Naive thymus-derived CD8-positive, alpha-beta T cell (primary cell): ENCODE measurements at regions not wholly inside any gene's neighbourhood (a gene's known extent, or its start where the extent isn't known, plus 50 kb on each side); places are given as distances from the start of the nearest gene placed in this dataset.
"Not testable (repeated sequence)": the region's sequence is repeated elsewhere in the genome, so short reads cannot be mapped to it uniquely, and the experiment has no call there.

Source experiments
- ATAC-seq, 2 donors: fragments of 150-1000 bp; cut with Tn5 transposase in 1 of 2; sonication (Bioruptor Pico), chemical (Tn5 transposase) in 1 of 2; 1 replicate in 1 of 2; 2 replicates in 1 of 2; pipeline ENCODE4 v1.10.0; 2021; ENCODE audit warnings: mild to moderate bottlenecking in 2 of 2, moderate library complexity in 2 of 2
- POLR2A ChIA-PET: fragments of 350-600 bp; sonication (Branson Sonifier 250); formaldehyde crosslinking; loops from one replicate; lab custom pipeline; 2021; ENCODE audit warnings: antibody characterized with exemption; lab: Charles Lee
- DNase-seq, 10 donors: peaks; one replicate each; pipeline versions ENCODE4 v3.0.0 to v3.0.0-alpha.2; 2020 to 2022
- H3K27ac Mint-ChIP-seq, 10 donors: one replicate each; pipeline ENCODE4 v1.8.0; 2020 to 2022; ENCODE audit warnings: mild to moderate bottlenecking in 10 of 10, mixed read lengths in 10 of 10, moderate library complexity in 4 of 10, inconsistent platforms in 1 of 10
- H3K27me3 Mint-ChIP-seq, 5 donors: one replicate each; pipeline ENCODE4 v1.8.0; 2021 to 2022; ENCODE audit warnings: mixed read lengths in 5 of 5
- H3K36me3 Mint-ChIP-seq, 3 donors: one replicate each; pipeline ENCODE4 v1.8.0; 2020 to 2022; ENCODE audit warnings: mixed read lengths in 3 of 3, mild to moderate bottlenecking in 2 of 3, inconsistent platforms in 1 of 3
- H3K4me1 Mint-ChIP-seq, 4 donors: one replicate each; pipeline ENCODE4 v1.8.0; 2021 to 2022; ENCODE audit warnings: mixed read lengths in 4 of 4
- H3K4me3 Mint-ChIP-seq, 10 donors: one replicate each; pipeline ENCODE4 v1.8.0; 2020 to 2022; ENCODE audit warnings: mild to moderate bottlenecking in 10 of 10, mixed read lengths in 10 of 10, moderate library complexity in 6 of 10, inconsistent platforms in 1 of 10
- H3K9me3 Mint-ChIP-seq, 9 donors: one replicate each; pipeline ENCODE4 v1.8.0; 2020 to 2022; ENCODE audit warnings: mixed read lengths in 9 of 9, mild to moderate bottlenecking in 3 of 9, inconsistent platforms in 1 of 9, moderate library complexity in 1 of 9

DNA sequence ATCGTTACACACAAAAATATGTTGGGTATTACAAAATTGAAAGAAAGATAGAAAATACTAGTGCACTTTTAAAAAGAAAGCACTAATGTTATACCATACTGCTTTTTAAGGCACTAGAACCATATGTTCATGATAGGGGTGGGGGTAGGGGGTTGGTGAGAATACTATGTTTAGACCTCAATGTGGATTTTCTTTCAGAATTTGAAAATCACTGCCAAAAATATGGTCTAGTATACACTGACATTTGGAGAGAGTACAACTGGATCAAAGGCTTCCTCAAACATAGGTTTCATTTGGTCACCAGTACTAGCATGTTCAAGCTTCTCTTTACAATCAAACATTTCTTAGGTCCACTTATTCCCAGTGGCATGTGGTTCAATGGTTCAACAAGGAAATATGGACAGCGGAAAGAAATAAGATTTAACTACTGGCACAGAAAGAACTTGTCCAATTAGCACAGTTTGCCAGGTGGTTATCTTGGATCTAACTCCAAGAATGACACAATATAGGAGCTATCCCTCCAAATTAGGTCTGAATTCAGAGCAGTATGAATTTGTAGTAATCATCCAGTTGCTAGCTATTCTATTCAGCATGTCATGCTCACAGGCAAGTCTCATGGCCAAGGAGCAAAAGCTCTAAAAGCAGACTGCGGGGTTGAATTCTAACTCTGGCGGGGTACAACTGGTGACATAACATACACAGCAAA lies 139.3 kb downstream of the SLC24A2 start:
- DNase-seq (no peak), ATAC-seq (no peak)
- H3K27me3 Mint-ChIP-seq, result peaks cover 4 to 28% (median 12%) of the 10 kb centered on the region in 5 donors
- H3K9me3 Mint-ChIP-seq, result peaks cover 0 to 2% (median 0%) of the 10 kb centered on the region in 9 donors
- H3K4me1 Mint-ChIP-seq, result no peaks in the 10 kb centered on the region
- no peak overlapping the region for H3K27ac Mint-ChIP-seq
- no peaks in the 10 kb centered on the region for H3K36me3 Mint-ChIP-seq
- H3K4me3 Mint-ChIP-seq, result no peak overlapping the region
- POLR2A ChIA-PET, result interaction anchor here (0.6 kb wide), 1 partner anchor 1053 kb away, joined by 4 read pairs; no protein-coding TSS in a partner anchor

DNA sequence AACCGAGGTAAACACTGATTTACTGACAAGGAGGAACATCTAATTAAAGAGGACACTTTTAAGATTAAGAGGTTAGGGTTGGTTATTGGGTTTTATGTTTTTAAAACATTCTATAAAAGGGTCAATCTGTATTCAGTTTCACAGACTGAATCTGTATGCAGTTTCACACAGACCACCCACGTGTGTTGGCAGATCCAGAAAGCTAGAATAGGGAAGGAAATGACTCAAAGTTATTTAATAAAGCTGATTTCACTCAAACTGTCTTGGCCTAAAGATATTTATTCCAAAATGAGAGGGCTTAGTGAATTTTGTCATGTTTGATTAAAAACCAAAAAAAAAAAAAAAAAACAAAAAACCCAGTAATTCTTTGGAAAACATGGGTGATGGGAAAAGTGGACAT lies 140.2 kb downstream of the SLC24A2 start:
- Mint-ChIP-seq H3K27me3 (peaks cover 4 to 28% (median 12%) of the 10 kb centered on the region in 5 donors), H3K9me3 (peaks cover 0 to 2% (median 0%) of the 10 kb centered on the region in 9 donors), H3K4me1 (no peaks in the 10 kb centered on the region), H3K4me3 (no peak overlapping the region), H3K27ac (no peak overlapping the region), H3K36me3 (no peaks in the 10 kb centered on the region)
- POLR2A ChIA-PET, result no interaction called here
- no peak for DNase-seq
- no peak for ATAC-seq

DNA sequence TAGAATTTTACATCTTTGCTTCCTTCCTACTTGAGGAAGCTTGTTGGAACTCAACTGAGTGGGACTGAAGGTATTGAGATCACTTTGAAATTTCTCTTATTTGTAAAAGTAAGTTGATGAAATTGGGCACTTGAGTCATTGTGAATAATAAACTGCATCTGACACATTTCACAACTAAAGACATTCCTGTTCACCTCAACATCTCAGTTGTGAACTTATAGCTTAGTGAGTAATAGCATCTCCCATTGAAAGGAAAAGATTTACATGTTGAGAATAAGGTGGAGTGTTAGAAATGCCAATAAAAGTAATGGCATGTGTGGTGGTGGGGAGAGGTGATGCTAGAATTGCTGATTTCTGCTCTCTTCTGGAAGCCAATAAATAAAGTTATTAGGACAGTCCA lies 145.0 kb downstream of the SLC24A2 start:
- ATAC-seq (no peak), DNase-seq (no peak)
- H3K4me1 Mint-ChIP-seq, result no peaks in the 10 kb centered on the region
- POLR2A ChIA-PET, result no interaction called here
- H3K36me3 Mint-ChIP-seq, result no peaks in the 10 kb centered on the region
- no peak overlapping the region for H3K27ac Mint-ChIP-seq
- H3K27me3 Mint-ChIP-seq, result peaks cover 6 to 28% (median 12%) of the 10 kb centered on the region in 5 donors
- no peak overlapping the region for H3K4me3 Mint-ChIP-seq
- H3K9me3 Mint-ChIP-seq, result peaks cover 0 to 2% (median 0%) of the 10 kb centered on the region in 9 donors

- Mint-ChIP-seq H3K36me3 (no peaks in the 10 kb centered on the region), H3K4me3 (no peak overlapping the region), H3K4me1 (no peaks in the 10 kb centered on the region), H3K9me3 (peaks cover 0 to under 1% (median 0%) of the 10 kb centered on the region in 9 donors), H3K27me3 (peaks cover 5 to 15% (median 8%) of the 10 kb centered on the region in 5 donors), H3K27ac (no peak overlapping the region)
- POLR2A ChIA-PET, result no interaction called here
- ATAC-seq (no peak), DNase-seq (no peak)
Observed at GRCh38 chr9:19642256-19642655, 146.6 kb downstream of the SLC24A2 start.

DNA sequence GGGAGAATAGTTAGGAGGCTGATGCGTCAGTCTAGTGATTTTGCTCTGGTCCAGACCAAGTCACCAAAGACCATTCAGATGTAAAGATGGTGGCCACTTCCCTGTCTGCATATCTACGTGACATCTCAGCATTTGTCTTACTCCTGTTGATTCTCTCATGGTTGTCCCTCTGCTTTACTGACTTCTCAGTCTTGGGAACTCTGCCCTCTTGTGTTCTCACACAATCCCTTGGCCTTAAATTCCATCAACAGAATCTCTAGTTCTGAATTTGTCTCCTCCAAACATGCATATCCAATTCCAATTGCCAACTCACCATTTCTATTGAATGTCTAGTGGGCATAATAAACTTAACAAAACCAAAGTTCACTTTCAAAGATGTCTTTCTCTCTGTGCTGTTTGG lies 147.8 kb downstream of the SLC24A2 start:
- no peak for DNase-seq
- ATAC-seq, result no peak
- Mint-ChIP-seq H3K27ac (no peak overlapping the region), H3K36me3 (no peaks in the 10 kb centered on the region), H3K4me3 (no peak overlapping the region), H3K9me3 (no peaks in the 10 kb centered on the region), H3K4me1 (no peaks in the 10 kb centered on the region), H3K27me3 (peaks cover 2 to 7% (median 5%) of the 10 kb centered on the region in 5 donors)
- POLR2A ChIA-PET, result no interaction called here

DNA sequence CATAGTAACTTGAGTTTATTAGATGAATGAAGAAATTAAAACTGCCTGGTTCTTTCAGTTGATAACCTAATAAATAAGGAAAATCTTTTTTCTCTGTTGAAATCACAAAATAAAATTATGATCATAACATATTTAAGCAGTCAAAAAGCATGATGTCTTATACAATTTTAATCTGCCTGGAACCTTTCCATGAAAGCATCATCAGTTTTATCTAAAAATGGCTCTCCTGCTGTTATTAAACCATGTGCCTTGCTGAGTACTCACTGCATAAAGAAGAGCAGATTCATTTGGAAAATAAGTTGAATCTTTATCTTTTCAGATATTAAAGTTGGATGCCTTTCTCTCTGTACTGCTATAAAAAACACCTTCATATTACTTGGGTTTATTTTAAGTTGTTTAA lies 148.8 kb downstream of the SLC24A2 start:
- H3K27me3 Mint-ChIP-seq, result peaks cover 0 to 9% (median 2%) of the 10 kb centered on the region in 5 donors
- H3K36me3 Mint-ChIP-seq, result no peaks in the 10 kb centered on the region
- no peak overlapping the region for H3K27ac Mint-ChIP-seq
- DNase-seq (no peak), ATAC-seq (no peak)
- no peaks in the 10 kb centered on the region for H3K4me1 Mint-ChIP-seq
- no peaks in the 10 kb centered on the region for H3K9me3 Mint-ChIP-seq
- no peak overlapping the region for H3K4me3 Mint-ChIP-seq
- POLR2A ChIA-PET, result no interaction called here

DNA sequence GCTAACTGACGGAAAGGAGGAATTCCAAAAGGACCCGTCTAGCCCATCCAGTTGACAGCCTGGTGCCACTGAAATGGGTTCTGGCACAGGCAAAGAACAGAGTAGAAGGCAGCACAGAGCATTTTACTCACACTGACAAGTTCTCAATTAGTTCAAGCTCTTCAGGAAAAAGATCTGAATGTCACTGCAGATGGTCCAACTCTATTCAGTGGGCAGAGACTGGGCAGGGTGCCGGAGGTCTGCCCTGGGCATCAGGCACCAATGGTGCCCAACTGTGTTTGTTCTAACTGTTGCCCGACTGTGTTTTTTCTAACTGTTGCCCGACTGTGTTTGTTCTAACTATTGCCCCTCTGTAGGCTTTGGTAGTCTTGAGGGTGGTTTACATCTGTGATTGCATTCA lies 151.8 kb downstream of the SLC24A2 start:
- ATAC-seq (no peak), DNase-seq (no peak)
- H3K27ac Mint-ChIP-seq, result no peak overlapping the region
- peaks cover 0 to 4% (median 2%) of the 10 kb centered on the region in 5 donors for H3K27me3 Mint-ChIP-seq
- H3K9me3 Mint-ChIP-seq, result no peaks in the 10 kb centered on the region
- no peak overlapping the region for H3K4me3 Mint-ChIP-seq
- POLR2A ChIA-PET, result no interaction called here
- no peaks in the 10 kb centered on the region for H3K4me1 Mint-ChIP-seq
- H3K36me3 Mint-ChIP-seq, result no peaks in the 10 kb centered on the region

GRCh38 chr9:19634881-19635280 lies 154.0 kb downstream of the SLC24A2 start:
- no peaks in the 10 kb centered on the region for H3K9me3 Mint-ChIP-seq

GRCh38 chr9:19631181-19631580 lies 157.7 kb downstream of the SLC24A2 start:
- Mint-ChIP-seq H3K4me3 (no peak overlapping the region), H3K36me3 (no peaks in the 10 kb centered on the region), H3K27ac (no peak overlapping the region), H3K9me3 (no peaks in the 10 kb centered on the region), H3K27me3 (peaks cover 0 to 2% (median 0%) of the 10 kb centered on the region in 5 donors), H3K4me1 (no peaks in the 10 kb centered on the region)
- no peak for DNase-seq
- POLR2A ChIA-PET, result no interaction called here
- ATAC-seq, result no peak

More at GRCh38 chr9:19634881-19635280, 154.0 kb downstream of the SLC24A2 start:
- H3K27me3 Mint-ChIP-seq, result peaks cover 0 to 3% (median 0%) of the 10 kb centered on the region in 5 donors
- no peaks in the 10 kb centered on the region for H3K36me3 Mint-ChIP-seq
- ATAC-seq (no peak), DNase-seq (no peak)
- no peak overlapping the region for H3K27ac Mint-ChIP-seq
- no peak overlapping the region for H3K4me3 Mint-ChIP-seq
- POLR2A ChIA-PET, result no interaction called here
- no peaks in the 10 kb centered on the region for H3K4me1 Mint-ChIP-seq

GRCh38 chr9:19630760-19631159 lies 158.1 kb downstream of the SLC24A2 start:
- Mint-ChIP-seq H3K9me3 (no peaks in the 10 kb centered on the region), H3K4me1 (no peaks in the 10 kb centered on the region), H3K27me3 (peaks cover 0 to 2% (median 0%) of the 10 kb centered on the region in 5 donors), H3K36me3 (no peaks in the 10 kb centered on the region), H3K27ac (no peak overlapping the region), H3K4me3 (no peak overlapping the region)
- POLR2A ChIA-PET, result no interaction called here
- no peak for DNase-seq
- no peak for ATAC-seq

- H3K36me3 Mint-ChIP-seq, result no peaks in the 10 kb centered on the region
- POLR2A ChIA-PET, result no interaction called here
- no peaks in the 10 kb centered on the region for H3K4me1 Mint-ChIP-seq
- no peak overlapping the region for H3K27ac Mint-ChIP-seq
- no peak for ATAC-seq
- H3K27me3 Mint-ChIP-seq, result peaks cover 0 to 2% (median 0%) of the 10 kb centered on the region in 5 donors
- no peak for DNase-seq
- no peaks in the 10 kb centered on the region for H3K9me3 Mint-ChIP-seq
- H3K4me3 Mint-ChIP-seq, result no peak overlapping the region
Observed at GRCh38 chr9:19629488-19629887, 159.3 kb downstream of the SLC24A2 start.

DNA sequence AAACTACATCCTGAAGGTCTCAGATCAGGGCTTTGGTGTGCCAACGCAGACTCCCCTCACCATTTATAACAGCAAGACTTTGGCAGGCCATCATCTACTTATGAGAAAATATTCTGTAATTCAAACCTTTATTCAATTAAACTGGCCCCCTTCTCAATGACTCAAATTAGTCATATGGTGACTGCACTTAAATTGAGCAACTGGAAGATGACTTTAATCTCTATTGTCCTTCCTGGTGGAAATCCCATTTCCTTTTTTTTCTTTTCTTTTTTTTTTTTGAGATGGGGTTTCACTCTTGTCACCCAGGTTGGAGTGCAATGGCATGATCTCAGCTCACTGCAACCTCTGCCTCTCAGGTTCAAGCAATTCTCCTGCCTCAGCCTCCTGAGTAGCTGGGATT lies 163.4 kb downstream of the SLC24A2 start:
- H3K27ac Mint-ChIP-seq, H3K4me3 Mint-ChIP-seq, H3K4me1 Mint-ChIP-seq, POLR2A ChIA-PET, H3K27me3 Mint-ChIP-seq, DNase-seq, ATAC-seq, H3K9me3 Mint-ChIP-seq, H3K36me3 Mint-ChIP-seq: not testable (repeated sequence)

DNA sequence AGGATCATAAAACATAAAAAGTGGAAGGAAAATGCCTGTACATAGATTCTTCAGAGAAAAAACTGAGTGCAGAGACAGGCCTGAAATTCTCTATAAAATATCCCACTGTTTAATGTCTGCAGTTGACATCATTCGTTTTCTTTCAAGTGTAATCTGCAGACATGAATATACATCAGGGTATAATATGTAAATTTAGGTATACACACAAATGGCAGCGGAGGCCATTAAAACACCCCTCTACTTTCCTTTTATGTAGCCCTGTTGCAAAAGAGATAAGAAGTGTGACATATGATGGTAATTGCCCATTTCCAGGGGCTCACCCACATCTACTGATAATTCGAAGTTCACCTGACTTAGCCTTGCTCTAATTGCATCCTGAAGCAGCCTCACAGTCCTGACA lies 164.3 kb downstream of the SLC24A2 start:
- ATAC-seq (no peak), DNase-seq (no peak)
- Mint-ChIP-seq H3K36me3 (no peaks in the 10 kb centered on the region), H3K4me3 (no peak overlapping the region), H3K4me1 (no peaks in the 10 kb centered on the region), H3K9me3 (no peaks in the 10 kb centered on the region), H3K27me3 (peaks cover 0 to 10% (median 2%) of the 10 kb centered on the region in 5 donors), H3K27ac (no peak overlapping the region)
- POLR2A ChIA-PET, result no interaction called here

- POLR2A ChIA-PET, result no interaction called here
- Mint-ChIP-seq H3K27ac (no peak overlapping the region), H3K4me1 (no peaks in the 10 kb centered on the region), H3K36me3 (no peaks in the 10 kb centered on the region), H3K4me3 (no peak overlapping the region), H3K9me3 (no peaks in the 10 kb centered on the region), H3K27me3 (peaks cover 4 to 14% (median 5%) of the 10 kb centered on the region in 5 donors)
- ATAC-seq (no peak), DNase-seq (no peak)
Observed at GRCh38 chr9:19623941-19624340, 164.9 kb downstream of the SLC24A2 start.
